Activated naive CD8-positive, alpha-beta T cell treated with anti-CD3 and anti-CD28 coated beads, Interleukin-2, amount 10 ng/mL, durations not matched to agents 7 days and 5 days (primary cell): ENCODE measurements at regions not wholly inside any gene's neighbourhood (a gene's known extent, or its start where the extent isn't known, plus 50 kb on each side); places are given as distances from the start of the nearest gene placed in this dataset.

Experiments used
- ATAC-seq: fragments of 150-1000 bp; cut with Tn5 transposase; one replicate; pipeline ENCODE4 v1.10.0; 2021; ENCODE audit warnings: low read depth, moderate library complexity
- POLR2A ChIA-PET: fragments of 350-600 bp; sonication (Branson Sonifier 250); formaldehyde crosslinking; loops from one replicate; lab custom pipeline; 2021; ENCODE audit warnings: antibody characterized with exemption; lab: Charles Lee
- DNase-seq: peaks from one replicate; pipeline ENCODE4 v3.0.0; 2021
- H3K27ac Mint-ChIP-seq: one replicate; pipeline ENCODE4 v1.8.0; 2022; ENCODE audit warnings: mild to moderate bottlenecking, mixed read lengths
- H3K27me3 Mint-ChIP-seq: one replicate; pipeline ENCODE4 v1.8.0; 2022; ENCODE audit warnings: mild to moderate bottlenecking, moderate library complexity, mixed read lengths
- H3K36me3 Mint-ChIP-seq: one replicate; pipeline ENCODE4 v1.8.0; 2021; ENCODE audit warnings: mild to moderate bottlenecking, mixed read lengths
- H3K4me1 Mint-ChIP-seq: one replicate; pipeline ENCODE4 v1.8.0; 2021; ENCODE audit warnings: mixed read lengths
- H3K4me3 Mint-ChIP-seq: one replicate; pipeline ENCODE4 v1.8.0; 2022; ENCODE audit warnings: mild to moderate bottlenecking, moderate library complexity, mixed read lengths
- H3K9me3 Mint-ChIP-seq: one replicate; pipeline ENCODE4 v1.8.0; 2021; ENCODE audit warnings: mixed read lengths

DNA sequence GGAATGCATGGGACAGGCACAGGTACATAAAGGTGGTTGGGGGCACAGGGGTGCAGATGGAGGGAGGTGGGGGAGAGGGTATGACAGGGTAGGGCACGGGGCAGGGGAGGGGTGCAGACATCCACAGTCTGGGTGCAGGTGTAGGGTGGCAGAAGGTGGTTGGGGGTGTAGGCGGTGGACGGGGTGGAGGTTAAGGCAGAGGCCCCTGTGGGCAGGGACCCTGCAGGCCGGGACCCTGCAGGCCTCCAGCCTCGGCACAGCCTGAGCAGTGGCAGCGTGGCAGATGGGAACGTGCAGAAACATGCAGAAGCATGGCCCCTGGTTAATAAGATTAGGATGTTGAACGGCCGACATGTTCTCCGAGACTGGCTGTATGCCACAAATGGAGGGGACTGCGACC is 115.2 kb downstream of the RBFOX3 start:
- H3K27ac Mint-ChIP-seq = no peak overlapping the region
- H3K4me1 Mint-ChIP-seq = no peaks in the 10 kb centered on the region
- H3K9me3 Mint-ChIP-seq = peaks cover 4% of the 10 kb centered on the region
- H3K27me3 Mint-ChIP-seq = no peaks in the 10 kb centered on the region
- DNase-seq (no peak), ATAC-seq (no peak)
- H3K36me3 Mint-ChIP-seq = no peaks in the 10 kb centered on the region
- H3K4me3 Mint-ChIP-seq = no peak overlapping the region
- POLR2A ChIA-PET = no interaction called here

- Mint-ChIP-seq H3K4me3 (no peak overlapping the region), H3K27me3 (peaks cover 6% of the 10 kb centered on the region), H3K4me1 (no peaks in the 10 kb centered on the region), H3K36me3 (no peaks in the 10 kb centered on the region), H3K27ac (peak overlapping the region; percentile 50), H3K9me3 (no peaks in the 10 kb centered on the region)
- ATAC-seq (no peak), DNase-seq (no peak)
- POLR2A ChIA-PET = no interaction called here
Measured at GRCh38 chr17:79491006-79491405, 119.8 kb downstream of the RBFOX3 start.

GRCh38 chr17:79490530-79490929 is 120.3 kb downstream of the RBFOX3 start:
- H3K4me3 Mint-ChIP-seq = no peak overlapping the region
- H3K27me3 Mint-ChIP-seq = peaks cover 11% of the 10 kb centered on the region
- ATAC-seq (no peak), DNase-seq (no peak)
- H3K36me3 Mint-ChIP-seq = no peaks in the 10 kb centered on the region
- POLR2A ChIA-PET = no interaction called here
- no peaks in the 10 kb centered on the region for H3K4me1 Mint-ChIP-seq
- no peaks in the 10 kb centered on the region for H3K9me3 Mint-ChIP-seq
- H3K27ac Mint-ChIP-seq = no peak overlapping the region

GRCh38 chr17:79487149-79487548 is 123.7 kb downstream of the RBFOX3 start:
- no peak for DNase-seq
- no peak overlapping the region for H3K4me3 Mint-ChIP-seq
- no peaks in the 10 kb centered on the region for H3K9me3 Mint-ChIP-seq
- H3K36me3 Mint-ChIP-seq = no peaks in the 10 kb centered on the region
- POLR2A ChIA-PET = no interaction called here
- no peak for ATAC-seq
- peaks cover 24% of the 10 kb centered on the region for H3K27me3 Mint-ChIP-seq
- H3K4me1 Mint-ChIP-seq = no peaks in the 10 kb centered on the region
- no peak overlapping the region for H3K27ac Mint-ChIP-seq

DNA sequence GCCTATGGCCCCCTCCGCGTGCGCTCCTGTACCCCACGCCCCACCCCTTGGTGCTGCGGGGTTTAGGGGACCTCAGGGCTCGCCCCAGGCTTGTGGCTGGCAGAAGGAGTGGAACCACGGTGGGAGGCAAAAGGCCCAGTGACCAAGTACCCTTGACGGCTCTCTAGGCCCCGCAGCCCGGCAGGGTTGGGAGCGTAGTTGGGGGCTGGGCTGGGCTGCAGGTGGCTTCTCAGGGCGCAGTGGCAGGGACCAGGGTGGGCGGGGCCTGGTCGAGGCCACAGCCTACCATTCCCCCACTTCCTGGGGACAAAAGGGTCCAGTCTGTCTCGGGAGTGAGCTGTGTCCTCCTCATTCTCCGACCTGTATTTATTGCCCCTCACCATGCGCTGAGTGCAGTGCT is 124.9 kb downstream of the RBFOX3 start:
- DNase-seq (no peak), ATAC-seq (no peak)
- no peaks in the 10 kb centered on the region for H3K36me3 Mint-ChIP-seq
- no peak overlapping the region for H3K27ac Mint-ChIP-seq
- peaks cover 24% of the 10 kb centered on the region for H3K27me3 Mint-ChIP-seq
- POLR2A ChIA-PET = no interaction called here
- H3K9me3 Mint-ChIP-seq = no peaks in the 10 kb centered on the region
- no peak overlapping the region for H3K4me3 Mint-ChIP-seq
- no peaks in the 10 kb centered on the region for H3K4me1 Mint-ChIP-seq

DNA sequence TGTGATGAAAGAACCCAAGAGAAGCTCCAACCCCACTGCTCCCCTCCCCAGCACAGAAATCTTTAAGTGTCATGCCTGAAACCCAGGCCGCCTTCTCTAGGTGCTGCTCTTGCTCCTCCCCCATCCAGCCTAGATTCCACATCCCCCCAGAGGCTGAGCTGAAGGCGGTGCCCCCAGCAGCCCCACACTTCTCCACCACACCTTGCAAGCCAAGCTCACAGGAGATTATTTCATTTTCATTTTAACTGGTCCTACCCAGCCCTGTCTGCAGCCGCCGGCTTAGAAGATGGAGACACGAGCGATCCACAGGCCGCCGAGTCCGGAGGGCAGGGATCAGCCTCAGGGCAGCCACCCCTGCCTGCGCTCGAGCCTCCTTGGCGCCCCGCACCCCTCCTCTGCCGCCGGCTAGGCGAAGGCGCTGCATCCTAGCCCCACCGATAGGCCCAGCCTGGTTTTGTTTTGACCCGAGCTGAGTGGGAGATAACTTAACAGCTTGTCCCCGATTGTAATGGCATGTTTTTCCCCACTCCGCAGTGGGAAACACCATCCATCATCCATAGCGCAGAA is 125.3 kb downstream of the RBFOX3 start:
- Mint-ChIP-seq H3K4me1 (no peaks in the 10 kb centered on the region), H3K27ac (no peak overlapping the region), H3K27me3 (peaks cover 24% of the 10 kb centered on the region), H3K4me3 (no peak overlapping the region), H3K36me3 (no peaks in the 10 kb centered on the region), H3K9me3 (no peaks in the 10 kb centered on the region)
- ATAC-seq (no peak), DNase-seq (no peak)
- POLR2A ChIA-PET = no interaction called here

- no peaks in the 10 kb centered on the region for H3K9me3 Mint-ChIP-seq
- no peak overlapping the region for H3K4me3 Mint-ChIP-seq
- POLR2A ChIA-PET = no interaction called here
- no peaks in the 10 kb centered on the region for H3K4me1 Mint-ChIP-seq
- no peak overlapping the region for H3K27ac Mint-ChIP-seq
- DNase-seq (no peak), ATAC-seq (no peak)
- H3K27me3 Mint-ChIP-seq = peaks cover 24% of the 10 kb centered on the region
- no peaks in the 10 kb centered on the region for H3K36me3 Mint-ChIP-seq
Measured at GRCh38 chr17:79484600-79485418, 126.0 kb downstream of the RBFOX3 start.

DNA sequence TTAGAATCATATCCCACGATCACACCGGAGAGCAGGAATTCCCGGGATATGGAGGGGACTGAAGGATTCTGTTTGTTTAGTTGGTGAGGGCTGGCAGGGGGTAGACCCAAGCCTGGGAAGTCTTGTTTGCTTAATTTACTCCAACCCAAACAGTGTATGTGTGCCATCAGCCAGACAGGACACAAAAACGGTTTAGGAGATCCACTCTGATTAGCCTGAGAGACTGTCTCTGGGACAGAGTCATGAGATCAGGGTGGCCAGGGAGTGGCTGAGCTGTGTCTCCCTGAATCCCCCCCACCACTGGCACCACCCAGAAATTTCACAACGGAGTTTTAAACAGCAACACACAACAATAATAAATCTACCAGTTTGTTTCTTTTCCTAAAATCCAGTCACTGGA is 127.0 kb downstream of the RBFOX3 start:
- no peak overlapping the region for H3K4me3 Mint-ChIP-seq
- H3K36me3 Mint-ChIP-seq = no peaks in the 10 kb centered on the region
- POLR2A ChIA-PET = no interaction called here
- H3K27ac Mint-ChIP-seq = no peak overlapping the region
- no peaks in the 10 kb centered on the region for H3K9me3 Mint-ChIP-seq
- no peaks in the 10 kb centered on the region for H3K4me1 Mint-ChIP-seq
- no peak for ATAC-seq
- no peak for DNase-seq
- H3K27me3 Mint-ChIP-seq = peaks cover 24% of the 10 kb centered on the region

GRCh38 chr17:79482727-79483521 is 127.9 kb downstream of the RBFOX3 start:
- POLR2A ChIA-PET = no interaction called here
- peaks cover 24% of the 10 kb centered on the region for H3K27me3 Mint-ChIP-seq
- ATAC-seq = no peak
- no peaks in the 10 kb centered on the region for H3K4me1 Mint-ChIP-seq
- no peaks in the 10 kb centered on the region for H3K9me3 Mint-ChIP-seq
- no peak overlapping the region for H3K27ac Mint-ChIP-seq
- no peak for DNase-seq
- no peak overlapping the region for H3K4me3 Mint-ChIP-seq
- no peaks in the 10 kb centered on the region for H3K36me3 Mint-ChIP-seq

DNA sequence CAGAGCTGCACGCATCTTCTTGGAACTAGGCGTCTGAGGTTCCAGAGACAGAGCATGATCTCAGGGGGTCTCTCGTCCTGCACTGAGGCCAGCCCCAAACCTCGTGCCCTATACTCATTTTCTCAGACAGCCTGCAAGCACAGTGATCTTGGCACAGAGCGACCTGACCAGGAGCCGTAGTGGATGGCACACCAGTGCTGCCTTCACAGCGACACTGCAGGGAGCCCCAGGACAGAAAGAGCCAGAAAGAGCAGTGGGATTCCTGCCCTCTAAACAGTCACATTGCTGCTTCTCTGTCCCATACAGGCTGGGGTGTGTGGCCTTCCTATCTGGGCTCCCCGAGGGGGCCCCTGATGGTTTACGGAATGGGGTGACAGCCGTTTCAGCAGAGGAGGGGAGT is 131.0 kb downstream of the RBFOX3 start:
- POLR2A ChIA-PET = no interaction called here
- H3K4me1 Mint-ChIP-seq = no peaks in the 10 kb centered on the region
- H3K27me3 Mint-ChIP-seq = peaks cover 11% of the 10 kb centered on the region
- H3K9me3 Mint-ChIP-seq = no peaks in the 10 kb centered on the region
- no peaks in the 10 kb centered on the region for H3K36me3 Mint-ChIP-seq
- H3K4me3 Mint-ChIP-seq = no peak overlapping the region
- DNase-seq = no peak
- ATAC-seq = no peak
- H3K27ac Mint-ChIP-seq = no peak overlapping the region

DNA sequence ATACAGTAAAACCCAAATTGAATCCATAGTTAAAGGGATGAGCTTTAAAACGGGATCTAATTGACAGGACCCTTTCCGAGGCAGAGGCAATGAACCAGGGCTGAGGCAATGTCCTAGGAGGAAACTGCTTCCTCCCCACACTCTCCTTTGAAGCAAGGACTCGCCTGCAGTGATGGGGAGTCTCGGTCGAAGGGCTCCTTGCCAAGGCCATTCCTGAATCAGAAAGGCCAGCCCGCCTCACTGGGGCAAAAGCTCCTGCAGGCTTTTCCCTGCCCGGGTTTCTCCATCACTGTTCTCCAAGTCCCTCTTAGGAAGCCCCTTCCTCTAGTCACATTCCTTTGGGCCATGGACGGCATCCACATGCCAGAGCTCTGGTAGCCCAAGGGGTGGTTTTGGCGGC is 132.0 kb downstream of the RBFOX3 start:
- ATAC-seq (no peak), DNase-seq (no peak)
- POLR2A ChIA-PET = no interaction called here
- Mint-ChIP-seq H3K36me3 (no peaks in the 10 kb centered on the region), H3K4me1 (no peaks in the 10 kb centered on the region), H3K27me3 (peaks cover 8% of the 10 kb centered on the region), H3K27ac (no peak overlapping the region), H3K4me3 (no peak overlapping the region), H3K9me3 (no peaks in the 10 kb centered on the region)

DNA sequence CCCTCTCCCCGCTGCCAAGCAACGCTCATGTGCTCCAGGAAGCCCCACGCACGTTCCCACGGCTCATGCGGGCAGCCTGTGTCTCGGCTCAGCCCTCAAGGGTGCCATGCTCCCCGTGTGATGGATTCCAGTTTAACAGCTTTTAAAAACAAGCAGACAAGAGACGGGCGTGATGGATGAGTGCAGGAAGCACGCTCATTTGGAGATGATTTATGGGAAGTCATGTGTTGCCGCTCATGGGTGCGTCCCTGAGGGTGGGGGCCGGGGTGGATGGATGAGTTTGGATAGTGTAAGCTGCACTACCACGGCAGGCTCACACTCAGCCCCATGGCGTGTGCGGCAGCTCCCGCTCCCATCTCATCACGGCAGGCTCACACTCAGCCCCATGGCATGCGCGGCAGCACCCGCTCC is 132.8 kb downstream of the RBFOX3 start:
- H3K4me3 Mint-ChIP-seq = no peak overlapping the region
- H3K27me3 Mint-ChIP-seq = peaks cover 10% of the 10 kb centered on the region
- no peaks in the 10 kb centered on the region for H3K9me3 Mint-ChIP-seq
- ATAC-seq (no peak), DNase-seq (no peak)
- H3K36me3 Mint-ChIP-seq = no peaks in the 10 kb centered on the region
- H3K4me1 Mint-ChIP-seq = no peaks in the 10 kb centered on the region
- no peak overlapping the region for H3K27ac Mint-ChIP-seq
- POLR2A ChIA-PET = no interaction called here

DNA sequence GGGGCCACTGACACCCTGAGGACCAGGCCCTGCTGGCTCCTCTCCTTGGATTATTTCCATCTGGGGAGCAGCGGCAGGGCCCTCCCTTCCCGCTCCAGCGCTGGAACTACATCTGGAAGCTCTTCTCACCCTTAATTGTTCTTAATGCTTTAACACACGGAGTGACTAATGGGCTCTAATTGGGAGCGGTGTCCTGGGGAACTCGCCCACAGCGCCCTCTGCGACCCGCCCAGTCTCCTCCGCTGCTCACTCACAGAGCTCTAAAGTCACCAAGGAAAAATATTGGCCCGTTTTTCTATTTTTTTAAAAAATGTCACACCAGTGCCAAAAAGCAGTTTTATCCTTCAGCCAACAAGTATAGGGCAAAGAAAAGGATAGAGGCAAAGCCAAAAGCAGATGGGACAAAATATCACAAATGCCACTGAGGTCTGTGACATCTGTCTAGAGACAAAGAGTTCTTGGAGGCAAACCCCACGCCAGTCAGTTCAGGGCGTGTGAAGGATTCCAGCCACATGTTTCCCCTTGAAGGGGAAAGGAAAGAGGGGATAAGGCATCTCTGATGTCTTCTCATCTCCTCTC is 134.7 kb downstream of the RBFOX3 start:
- POLR2A ChIA-PET = no interaction called here
- Mint-ChIP-seq H3K36me3 (no peaks in the 10 kb centered on the region), H3K27ac (no peak overlapping the region)

More for the DNA sequence above, 134.7 kb downstream of the RBFOX3 start:
- no peak for DNase-seq
- ATAC-seq = no peak
- no peak overlapping the region for H3K4me3 Mint-ChIP-seq
- no peaks in the 10 kb centered on the region for H3K9me3 Mint-ChIP-seq
- H3K27me3 Mint-ChIP-seq = peaks cover 7% of the 10 kb centered on the region
- no peaks in the 10 kb centered on the region for H3K4me1 Mint-ChIP-seq
